ENCODE measurements at regions not wholly inside any gene's neighbourhood (a gene's known extent, or its start where the extent isn't known, plus 50 kb on each side); places are given as distances from the start of the nearest gene placed in this dataset.

- TF ChIP-seq PATZ1 (CRISPR knock-in tag; IDR thresholded peaks at IDR 0.05; ENCODE audit: borderline replicate concordance) = no peak
- no peak for TF ChIP-seq POU6F1 (CRISPR knock-in tag; IDR thresholded peaks at IDR 0.05; ENCODE audit: borderline replicate concordance, low read depth)
- TF ChIP-seq PPARA (CRISPR knock-in tag; IDR thresholded peaks at IDR 0.05; ENCODE audit: borderline replicate concordance) = no peak
- no peak for TF ChIP-seq OSR1 (CRISPR knock-in tag; IDR thresholded peaks at IDR 0.05)
- no peak for TF ChIP-seq BACH2 (CRISPR knock-in tag; IDR thresholded peaks at IDR 0.05; ENCODE audit: borderline replicate concordance)
- TF ChIP-seq ARNTL (CRISPR knock-in tag; IDR thresholded peaks at IDR 0.05; ENCODE audit: borderline replicate concordance, low read depth) = no peak
- TF ChIP-seq RARB (CRISPR knock-in tag; IDR thresholded peaks at IDR 0.05) = no peak
- TF ChIP-seq ZC3H10 (CRISPR knock-in tag; IDR thresholded peaks at IDR 0.05) = no peak
- no peak for TF ChIP-seq TSHZ2 (CRISPR knock-in tag; IDR thresholded peaks at IDR 0.05)
Observed at GRCh38 chr14:106509807-106510206, 983.4 kb downstream of the TMEM121 start.
